ENCODE measurements at regions not wholly inside any gene's neighbourhood (a gene's known extent, or its start where the extent isn't known, plus 50 kb on each side); places are given as distances from the start of the nearest gene placed in this dataset.

- ChIA-PET CTCF (ENCODE audit: low intra/inter-chr PET ratio) (no interaction called here), POLR2A (no interaction called here)
- Histone ChIP-seq H4K20me1 (replicated peaks; ENCODE audit: control insufficient read depth, insufficient read depth, low read length) (no peaks in the 10 kb centered on the region), H3K4me1 (replicated peaks in 1 of 2; ENCODE audit: control insufficient read depth in 2 of 2, insufficient read depth in 2 of 2, low read length in 2 of 2) (no peaks in the 10 kb centered on the region), H3K9me1 (ENCODE audit: control insufficient read depth, insufficient read depth, low read length) (no peaks in the 10 kb centered on the region), H3K4me3 (no peak overlapping the region), H3K27ac (ENCODE audit: extremely low read depth, low read depth, low read length) (no peak overlapping the region), H3K9me3 (replicated peaks; ENCODE audit: control insufficient read depth, insufficient read depth, low read depth, low read length) (no peaks in the 10 kb centered on the region), H3K9ac (ENCODE audit: insufficient read depth in 1 of 2, low read depth in 2 of 2, low read length in 2 of 2) (no peak overlapping the region), H2AFZ (ENCODE audit: low read depth, low read length) (no peak overlapping the region), H3K36me3 (ENCODE audit: control insufficient read depth, insufficient read depth, low read length) (no peaks in the 10 kb centered on the region), H3K4me2 (ENCODE audit: insufficient read depth, low read length) (no peak overlapping the region), H3K27me3 (ENCODE audit: control insufficient read depth in 2 of 2, insufficient read depth in 2 of 2, low read length in 2 of 2) (no peaks in the 10 kb centered on the region), H3K79me2 (ENCODE audit: control insufficient read depth, insufficient read depth, low read length) (no peaks in the 10 kb centered on the region)
- intact Hi-C loops (cut with micrococcal nuclease) (no loop called here), in situ Hi-C loops (cut with MboI) (no loop called here)
- BruUV-seq (replicated peaks), result no TSS peak
- TF ChIP-seq GTF3C2 (IDR thresholded peaks at IDR 0.05; ENCODE audit: borderline replicate concordance, extremely low read depth, insufficient read length) (no peak), WHSC1 (IDR thresholded peaks at IDR 0.05; ENCODE audit: low read length) (no peak), KLF13 (tag; IDR thresholded peaks at IDR 0.05; ENCODE audit: borderline replicate concordance, low read depth) (no peak), ZNF316 (IDR thresholded peaks at IDR 0.05) (no peak)
- FAIRE-seq (no peak), ATAC-seq (no peak), DNase-seq (ENCODE audit: extremely low read depth in 1 of 4, low spot score in 3 of 4) (no peak)
- whole genome bisulfite sequencing (ENCODE audit: insufficient coverage, low coverage, missing lambda C conversion rate), result 0% methylated on average over 1 of the region's 1 CpG
These were observed 294.1 kb upstream of the MTNR1B start for GRCh38 chr11:92675303-92675702.

All from K562 (cell line).